Gastroesophageal sphincter (tissue), 3 donors: ENCODE measurements at regions not wholly inside any gene's neighbourhood (a gene's known extent, or its start where the extent isn't known, plus 50 kb on each side); places are given as distances from the start of the nearest gene placed in this dataset.

ENCODE experiments used
- CTCF ChIP-seq, 4 experiments: fragments of 200-600 bp in 2 of 4; fragments of 450-650 bp in 2 of 4; sonication (generic) in 1 of 4; IDR thresholded peaks; one replicate each; pipeline ENCODE4 v1.5.1; 2017 to 2019; ENCODE audit warnings: antibody characterized with exemption in 4 of 4, mild to moderate bottlenecking in 2 of 4, moderate library complexity in 2 of 4
- EP300 ChIP-seq: sonication (generic); formaldehyde crosslinking; IDR thresholded peaks from one replicate; pipeline ENCODE4 v1.6.1; 2017; ENCODE audit warnings: antibody characterized with exemption, mild to moderate bottlenecking
- POLR2A ChIP-seq, 2 donors: fragments of 450-650 bp; IDR thresholded peaks; one replicate each; pipeline ENCODE4 v1.6.1; 2017; ENCODE audit warnings: antibody characterized with exemption in 2 of 2, mild to moderate bottlenecking in 2 of 2, moderate library complexity in 1 of 2
- POLR2AphosphoS5 ChIP-seq: sonication (generic); formaldehyde crosslinking; IDR thresholded peaks from one replicate; pipeline ENCODE4 v1.6.1; 2017; ENCODE audit warnings: antibody characterized with exemption

DNA sequence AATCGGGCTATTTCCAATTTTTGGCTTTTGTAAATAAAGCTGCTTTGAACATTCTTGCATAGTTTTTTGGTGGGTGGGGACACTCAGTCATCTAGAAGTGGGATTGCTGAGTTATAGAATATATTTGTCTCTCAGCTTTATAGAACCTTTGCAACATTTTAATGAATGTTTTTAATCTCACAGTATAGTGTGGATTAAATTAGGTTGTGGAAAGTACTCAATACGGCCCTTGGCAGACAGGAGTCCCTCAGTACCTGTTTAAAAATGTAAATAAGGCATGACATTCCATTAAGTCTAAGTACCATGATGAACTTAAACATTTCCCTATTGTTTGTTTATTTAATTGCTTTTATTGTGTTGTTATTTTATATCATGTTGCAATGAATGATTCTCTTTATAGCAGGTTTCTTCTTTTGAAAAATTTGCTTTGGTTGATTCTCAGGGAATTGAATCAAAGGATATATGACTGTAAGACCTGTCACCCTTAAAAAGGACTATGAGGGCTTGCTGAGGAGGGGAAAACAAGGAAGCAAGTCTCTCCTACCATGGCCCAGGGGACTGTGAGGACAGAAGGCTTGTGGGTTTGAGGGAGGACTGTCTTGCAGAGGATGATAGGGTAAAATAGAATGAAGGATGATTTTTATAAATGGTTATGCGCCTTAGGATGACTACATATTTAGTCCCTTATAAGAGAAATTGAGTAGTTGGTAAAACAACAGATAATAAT is 165.1 kb downstream of the RPIA start:
- TF ChIP-seq CTCF (IDR thresholded peaks at IDR 0.05): no peak
- no peak for TF ChIP-seq POLR2AphosphoS5
- TF ChIP-seq EP300: no peak
- no peak for TF ChIP-seq POLR2A (IDR thresholded peaks at IDR 0.05)
